ENCODE measurements at regions not wholly inside any gene's neighbourhood (a gene's known extent, or its start where the extent isn't known, plus 50 kb on each side); places are given as distances from the start of the nearest gene placed in this dataset.

DNA sequence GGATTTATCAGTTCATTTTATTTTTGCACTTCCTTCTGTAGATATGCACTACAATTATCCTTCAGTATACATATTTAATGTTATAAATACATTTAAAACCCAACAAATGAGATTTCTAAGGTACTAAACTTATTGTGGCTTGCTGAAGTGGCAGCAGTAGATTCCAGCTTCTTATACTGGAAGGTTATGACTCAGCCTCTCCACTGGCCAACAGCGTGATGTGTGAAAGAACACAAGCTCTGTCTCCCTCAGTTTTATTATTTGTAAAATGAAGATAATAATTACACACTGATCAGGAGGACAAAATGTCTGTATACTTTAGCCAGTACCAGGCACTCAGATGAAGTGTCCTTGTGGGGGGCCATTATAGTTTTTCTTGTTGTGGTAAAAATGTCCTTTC lies 1147.1 kb downstream of the CNTNAP5 start:
- Histone ChIP-seq H3K9ac (ENCODE audit: low read depth in 1 of 3, low read length in 3 of 3) (no peak overlapping the region), H3K4me1 (ENCODE audit: control insufficient read depth in 3 of 3, insufficient read depth in 3 of 3, low read length in 3 of 3) (no peaks in the 10 kb centered on the region), H3K27me3 (ENCODE audit: control insufficient read depth in 3 of 3, insufficient read depth in 3 of 3, low read length in 3 of 3) (no peaks in the 10 kb centered on the region), H3K27ac (ENCODE audit: low read depth, low read length) (no peak overlapping the region), H3K36me3 (ENCODE audit: control insufficient read depth in 3 of 3, insufficient read depth in 3 of 3, low read length in 3 of 3) (no peaks in the 10 kb centered on the region), H3K9me3 (ENCODE audit: control insufficient read depth in 3 of 3, low read length in 3 of 3) (no peaks in the 10 kb centered on the region), H3K4me3 (ENCODE audit: low read length in 3 of 3) (no peak overlapping the region)

DNA sequence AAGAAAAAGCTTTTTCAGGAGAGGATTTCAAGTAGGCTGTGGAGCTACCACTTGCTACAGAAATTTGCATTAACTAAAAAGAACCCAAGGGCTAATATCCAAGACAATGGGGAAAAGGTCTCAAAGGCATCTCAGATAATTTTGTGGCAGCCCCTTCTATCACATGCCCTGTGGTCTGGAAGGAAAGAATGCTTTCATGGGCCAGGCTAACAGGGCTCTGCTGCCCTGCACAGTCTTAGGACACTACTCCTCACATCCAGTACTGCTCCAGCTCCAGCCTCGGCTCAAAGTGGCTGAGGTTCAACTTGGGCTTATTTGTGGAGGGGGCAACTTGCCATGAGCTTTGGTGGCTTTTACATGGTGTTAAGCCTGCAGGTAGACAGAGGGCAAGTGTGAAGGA lies 1150.3 kb downstream of the CNTNAP5 start:
- H3K4me1 ChIP-seq (ENCODE audit: control insufficient read depth in 3 of 3, insufficient read depth in 3 of 3, low read length in 3 of 3): no peaks in the 10 kb centered on the region
- H3K36me3 ChIP-seq (ENCODE audit: control insufficient read depth in 3 of 3, insufficient read depth in 3 of 3, low read length in 3 of 3): no peaks in the 10 kb centered on the region
- H3K4me3 ChIP-seq (ENCODE audit: low read length in 3 of 3): no peak overlapping the region
- H3K9me3 ChIP-seq (ENCODE audit: control insufficient read depth in 3 of 3, low read length in 3 of 3): no peaks in the 10 kb centered on the region
- H3K9ac ChIP-seq (ENCODE audit: low read depth in 1 of 3, low read length in 3 of 3): no peak overlapping the region
- H3K27me3 ChIP-seq (ENCODE audit: control insufficient read depth in 3 of 3, insufficient read depth in 3 of 3, low read length in 3 of 3): no peaks in the 10 kb centered on the region
- no peak overlapping the region for H3K27ac ChIP-seq (ENCODE audit: low read depth, low read length)

DNA sequence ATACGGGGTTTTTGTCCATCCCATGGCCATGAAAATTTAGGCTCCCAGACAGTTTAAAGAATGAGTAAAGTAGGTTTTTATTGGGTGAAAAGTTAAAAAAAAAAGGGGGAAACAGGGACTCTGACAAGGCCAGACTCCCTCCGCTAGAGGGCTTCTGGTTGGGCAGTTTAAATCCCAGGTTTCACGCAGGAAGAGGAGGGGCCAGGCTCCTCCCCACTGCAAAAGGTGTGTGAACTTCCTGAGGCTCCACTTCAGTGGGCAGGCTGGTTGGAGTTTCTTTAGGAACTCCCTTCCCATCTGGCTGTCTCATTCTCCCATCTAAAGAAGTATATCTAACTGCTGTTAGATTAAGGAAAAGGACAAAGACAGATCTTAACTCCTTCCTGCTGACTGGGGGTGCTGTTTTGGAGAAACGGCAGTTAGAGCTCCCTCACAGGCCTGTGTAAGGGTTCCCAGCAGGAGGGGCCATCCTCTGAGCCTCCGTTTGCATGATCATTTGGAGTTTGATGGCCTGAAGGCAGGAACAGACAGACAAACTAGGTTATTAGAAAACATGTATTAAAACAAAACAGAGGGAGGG lies 1160.7 kb downstream of the CNTNAP5 start:
- no peaks in the 10 kb centered on the region for H3K27me3 ChIP-seq (ENCODE audit: control insufficient read depth in 3 of 3, insufficient read depth in 3 of 3, low read length in 3 of 3)
- no peaks in the 10 kb centered on the region for H3K4me1 ChIP-seq (ENCODE audit: control insufficient read depth in 3 of 3, insufficient read depth in 3 of 3, low read length in 3 of 3)
- H3K9ac ChIP-seq (ENCODE audit: low read depth in 1 of 3, low read length in 3 of 3): no peak overlapping the region
- H3K27ac ChIP-seq (ENCODE audit: low read depth, low read length): no peak overlapping the region
- H3K4me3 ChIP-seq (ENCODE audit: low read length in 3 of 3): no peak overlapping the region
- peaks cover 0 to 2% (median 0%) of the 10 kb centered on the region in 3 donors for H3K9me3 ChIP-seq (ENCODE audit: control insufficient read depth in 3 of 3, low read length in 3 of 3)
- no peaks in the 10 kb centered on the region for H3K36me3 ChIP-seq (ENCODE audit: control insufficient read depth in 3 of 3, insufficient read depth in 3 of 3, low read length in 3 of 3)

DNA sequence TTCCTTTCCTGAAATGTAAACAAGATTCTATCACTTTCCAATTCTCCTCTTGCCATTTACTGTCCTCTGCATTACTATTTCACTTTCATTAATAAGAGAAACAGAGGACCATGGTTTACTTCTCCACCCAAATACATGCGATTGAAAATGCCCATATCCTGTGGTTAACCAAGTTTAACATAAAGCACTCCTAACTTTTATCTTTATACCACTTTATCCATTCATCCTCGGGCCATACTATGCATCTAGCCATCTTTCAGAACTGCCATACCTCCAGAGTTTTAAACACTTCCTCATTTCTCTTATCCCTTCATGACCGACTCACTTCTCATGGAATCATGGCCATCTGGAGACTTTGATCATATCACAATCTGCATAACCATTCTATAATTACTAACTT lies 1182.3 kb downstream of the CNTNAP5 start:
- no peaks in the 10 kb centered on the region for H3K4me1 ChIP-seq (ENCODE audit: control insufficient read depth in 3 of 3, insufficient read depth in 3 of 3, low read length in 3 of 3)
- no peak overlapping the region for H3K9ac ChIP-seq (ENCODE audit: low read depth in 1 of 3, low read length in 3 of 3)
- peaks cover 0 to 3% (median 0%) of the 10 kb centered on the region in 3 donors for H3K9me3 ChIP-seq (ENCODE audit: control insufficient read depth in 3 of 3, low read length in 3 of 3)
- no peaks in the 10 kb centered on the region for H3K36me3 ChIP-seq (ENCODE audit: control insufficient read depth in 3 of 3, insufficient read depth in 3 of 3, low read length in 3 of 3)
- H3K27ac ChIP-seq (ENCODE audit: low read depth, low read length): no peak overlapping the region
- H3K4me3 ChIP-seq (ENCODE audit: low read length in 3 of 3): no peak overlapping the region
- H3K27me3 ChIP-seq (ENCODE audit: control insufficient read depth in 3 of 3, insufficient read depth in 3 of 3, low read length in 3 of 3): no peaks in the 10 kb centered on the region

DNA sequence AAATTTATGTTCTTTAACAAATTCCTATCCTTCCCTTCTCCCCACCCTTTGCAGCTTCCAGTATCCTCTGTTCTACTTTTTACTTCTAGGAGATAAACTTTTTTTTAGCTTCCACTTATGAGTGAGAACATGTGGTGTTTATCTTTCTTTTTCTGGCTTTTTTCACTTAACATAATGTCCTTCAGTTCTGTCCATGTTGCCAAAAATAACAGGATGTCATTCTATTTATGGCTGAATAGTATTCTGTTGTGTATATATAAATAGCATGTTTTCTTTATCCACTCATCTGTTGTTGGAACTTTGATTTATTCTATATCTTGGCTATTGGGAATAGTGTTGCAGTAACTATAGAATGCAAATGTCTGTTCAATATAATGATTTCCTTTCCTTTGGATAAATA lies 1191.2 kb downstream of the CNTNAP5 start:
- no peak overlapping the region for H3K27ac ChIP-seq (ENCODE audit: low read depth, low read length)
- no peaks in the 10 kb centered on the region for H3K4me1 ChIP-seq (ENCODE audit: control insufficient read depth in 3 of 3, insufficient read depth in 3 of 3, low read length in 3 of 3)
- H3K36me3 ChIP-seq (ENCODE audit: control insufficient read depth in 3 of 3, insufficient read depth in 3 of 3, low read length in 3 of 3): no peaks in the 10 kb centered on the region
- H3K9me3 ChIP-seq (ENCODE audit: control insufficient read depth in 3 of 3, low read length in 3 of 3): peaks cover 0 to 4% (median 4%) of the 10 kb centered on the region in 3 donors
- H3K9ac ChIP-seq (ENCODE audit: low read depth in 1 of 3, low read length in 3 of 3): no peak overlapping the region
- H3K4me3 ChIP-seq (ENCODE audit: low read length in 3 of 3): no peak overlapping the region
- no peaks in the 10 kb centered on the region for H3K27me3 ChIP-seq (ENCODE audit: control insufficient read depth in 3 of 3, insufficient read depth in 3 of 3, low read length in 3 of 3)

DNA sequence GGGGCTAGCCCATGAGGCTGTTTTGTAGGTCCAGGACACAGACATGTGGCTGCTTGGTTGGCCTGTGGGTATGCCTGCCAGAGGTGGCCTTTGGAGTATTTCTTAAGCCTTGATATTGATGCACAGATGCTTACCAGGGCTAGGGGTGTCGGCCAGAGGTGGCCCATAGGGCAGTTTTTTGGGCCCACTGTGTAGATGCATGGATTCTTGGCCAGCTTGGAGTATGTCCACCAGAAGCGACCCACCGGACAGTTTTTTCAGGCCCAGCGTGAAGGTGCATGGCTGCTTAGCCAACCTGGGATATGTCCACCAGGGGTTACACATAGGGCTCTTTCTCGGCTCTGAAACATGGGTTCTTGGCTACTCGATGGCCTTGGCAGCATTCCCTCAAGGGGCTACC lies 1199.1 kb downstream of the CNTNAP5 start:
- H3K36me3 ChIP-seq (ENCODE audit: control insufficient read depth in 3 of 3, insufficient read depth in 3 of 3, low read length in 3 of 3): no peaks in the 10 kb centered on the region
- peaks cover 0 to 4% (median 0%) of the 10 kb centered on the region in 3 donors for H3K9me3 ChIP-seq (ENCODE audit: control insufficient read depth in 3 of 3, low read length in 3 of 3)
- no peak overlapping the region for H3K9ac ChIP-seq (ENCODE audit: low read depth in 1 of 3, low read length in 3 of 3)
- H3K4me3 ChIP-seq (ENCODE audit: low read length in 3 of 3): no peak overlapping the region
- H3K27ac ChIP-seq (ENCODE audit: low read depth, low read length): no peak overlapping the region
- H3K27me3 ChIP-seq (ENCODE audit: control insufficient read depth in 3 of 3, insufficient read depth in 3 of 3, low read length in 3 of 3): no peaks in the 10 kb centered on the region
- no peaks in the 10 kb centered on the region for H3K4me1 ChIP-seq (ENCODE audit: control insufficient read depth in 3 of 3, insufficient read depth in 3 of 3, low read length in 3 of 3)

DNA sequence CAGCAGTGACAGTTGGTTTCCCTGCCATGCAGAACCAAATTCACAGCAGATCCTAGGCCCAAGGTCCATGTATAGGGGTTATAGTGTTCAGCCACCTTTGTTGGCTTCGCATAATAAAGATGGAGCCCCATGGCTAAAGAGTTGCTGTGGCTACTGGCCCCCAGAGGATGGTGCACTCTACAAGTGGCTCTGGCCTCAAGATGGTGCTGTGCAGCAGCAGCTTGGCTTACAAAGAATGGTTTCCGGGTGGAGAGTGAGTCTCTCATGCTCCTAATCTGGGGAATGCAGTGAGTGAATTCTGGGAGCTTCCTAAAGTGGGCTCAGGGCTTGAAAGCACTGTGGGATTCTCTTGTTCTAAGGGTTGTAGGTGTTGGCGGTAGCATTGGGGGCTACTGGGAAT lies 1199.7 kb downstream of the CNTNAP5 start:
- no peak overlapping the region for H3K9ac ChIP-seq (ENCODE audit: low read depth in 1 of 3, low read length in 3 of 3)
- peaks cover 0 to 4% (median 0%) of the 10 kb centered on the region in 3 donors for H3K9me3 ChIP-seq (ENCODE audit: control insufficient read depth in 3 of 3, low read length in 3 of 3)
- no peaks in the 10 kb centered on the region for H3K36me3 ChIP-seq (ENCODE audit: control insufficient read depth in 3 of 3, insufficient read depth in 3 of 3, low read length in 3 of 3)
- H3K27me3 ChIP-seq (ENCODE audit: control insufficient read depth in 3 of 3, insufficient read depth in 3 of 3, low read length in 3 of 3): no peaks in the 10 kb centered on the region
- H3K4me1 ChIP-seq (ENCODE audit: control insufficient read depth in 3 of 3, insufficient read depth in 3 of 3, low read length in 3 of 3): no peaks in the 10 kb centered on the region
- no peak overlapping the region for H3K27ac ChIP-seq (ENCODE audit: low read depth, low read length)
- no peak overlapping the region for H3K4me3 ChIP-seq (ENCODE audit: low read length in 3 of 3)

DNA sequence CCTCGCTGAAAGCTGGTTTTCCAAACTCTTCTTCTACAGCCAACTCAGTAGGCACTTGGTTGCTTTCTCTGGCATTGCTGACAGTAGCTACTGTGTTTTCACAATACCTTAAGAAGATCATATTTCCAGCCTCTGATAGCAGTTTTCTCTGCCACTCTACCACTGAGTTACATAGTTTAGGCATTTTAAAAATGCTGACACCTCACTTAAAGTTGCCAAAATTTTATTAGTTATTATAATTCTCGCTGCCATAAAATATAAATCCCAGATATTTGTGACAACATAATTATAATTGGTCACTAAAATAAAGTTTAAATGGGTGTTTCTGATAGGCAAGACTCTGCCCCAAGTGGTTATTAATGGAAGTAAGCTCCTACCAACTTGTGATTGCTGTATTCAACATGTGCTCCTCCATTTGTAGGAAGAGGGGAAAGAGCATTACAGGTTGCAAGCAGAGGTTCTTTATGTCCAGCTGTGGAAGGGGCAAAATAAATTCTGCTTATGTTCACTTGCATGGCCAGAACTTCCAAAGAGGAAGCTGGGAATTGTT lies 1202.8 kb downstream of the CNTNAP5 start:
- Histone ChIP-seq H3K36me3 (ENCODE audit: control insufficient read depth in 3 of 3, insufficient read depth in 3 of 3, low read length in 3 of 3) (no peaks in the 10 kb centered on the region), H3K27me3 (ENCODE audit: control insufficient read depth in 3 of 3, insufficient read depth in 3 of 3, low read length in 3 of 3) (no peaks in the 10 kb centered on the region), H3K9me3 (ENCODE audit: control insufficient read depth in 3 of 3, low read length in 3 of 3) (no peaks in the 10 kb centered on the region), H3K4me3 (ENCODE audit: low read length in 3 of 3) (no peak overlapping the region), H3K4me1 (ENCODE audit: control insufficient read depth in 3 of 3, insufficient read depth in 3 of 3, low read length in 3 of 3) (no peaks in the 10 kb centered on the region), H3K27ac (ENCODE audit: low read depth, low read length) (no peak overlapping the region), H3K9ac (ENCODE audit: low read depth in 1 of 3, low read length in 3 of 3) (no peak overlapping the region)

DNA sequence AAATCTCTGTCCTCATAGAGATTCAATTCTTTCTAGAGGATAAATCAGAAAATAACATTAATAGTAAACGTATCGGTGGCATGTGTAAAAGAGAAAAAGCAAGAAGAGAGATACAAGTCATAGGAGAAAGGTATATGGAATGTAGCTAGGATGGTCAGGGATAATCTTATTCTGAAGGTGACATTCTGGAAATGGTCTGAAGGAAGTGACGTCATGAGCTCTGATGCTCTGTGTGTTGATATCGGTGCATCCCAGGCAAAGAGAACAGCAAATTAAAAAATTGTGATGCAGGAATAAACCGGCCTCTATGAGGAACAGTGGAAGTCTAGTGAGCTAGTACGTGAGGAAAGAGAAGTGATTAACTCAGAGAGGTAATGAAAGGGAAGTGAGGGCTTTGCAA lies 1215.8 kb downstream of the CNTNAP5 start:
- Histone ChIP-seq H3K4me3 (ENCODE audit: low read length in 3 of 3) (no peak overlapping the region), H3K4me1 (ENCODE audit: control insufficient read depth in 3 of 3, insufficient read depth in 3 of 3, low read length in 3 of 3) (no peaks in the 10 kb centered on the region), H3K9ac (ENCODE audit: low read depth in 1 of 3, low read length in 3 of 3) (no peak overlapping the region), H3K27ac (ENCODE audit: low read depth, low read length) (no peak overlapping the region), H3K27me3 (ENCODE audit: control insufficient read depth in 3 of 3, insufficient read depth in 3 of 3, low read length in 3 of 3) (no peaks in the 10 kb centered on the region), H3K36me3 (ENCODE audit: control insufficient read depth in 3 of 3, insufficient read depth in 3 of 3, low read length in 3 of 3) (no peaks in the 10 kb centered on the region), H3K9me3 (ENCODE audit: control insufficient read depth in 3 of 3, low read length in 3 of 3) (no peaks in the 10 kb centered on the region)

DNA sequence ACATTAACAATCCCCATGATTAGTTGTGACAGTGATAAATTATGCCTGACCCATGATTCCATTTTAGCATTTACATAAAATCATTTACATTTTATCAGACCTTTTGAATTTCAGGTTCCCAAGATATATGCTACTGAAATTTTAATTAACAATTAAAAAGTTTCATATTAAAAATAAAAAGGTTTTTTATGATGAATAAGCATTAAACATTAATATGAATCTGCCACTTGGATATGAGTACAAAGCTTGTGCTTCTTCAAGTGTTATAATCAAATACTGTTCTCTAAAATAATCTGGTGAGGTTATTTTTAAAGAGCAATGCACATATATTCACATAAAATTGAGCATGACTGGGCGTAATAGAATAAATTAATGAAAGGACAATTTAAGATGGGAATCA lies 1218.0 kb downstream of the CNTNAP5 start:
- Histone ChIP-seq H3K9me3 (ENCODE audit: control insufficient read depth in 3 of 3, low read length in 3 of 3) (no peaks in the 10 kb centered on the region), H3K4me3 (ENCODE audit: low read length in 3 of 3) (no peak overlapping the region), H3K9ac (ENCODE audit: low read depth in 1 of 3, low read length in 3 of 3) (no peak overlapping the region), H3K36me3 (ENCODE audit: control insufficient read depth in 3 of 3, insufficient read depth in 3 of 3, low read length in 3 of 3) (no peaks in the 10 kb centered on the region), H3K4me1 (ENCODE audit: control insufficient read depth in 3 of 3, insufficient read depth in 3 of 3, low read length in 3 of 3) (no peaks in the 10 kb centered on the region), H3K27ac (ENCODE audit: low read depth, low read length) (no peak overlapping the region), H3K27me3 (ENCODE audit: control insufficient read depth in 3 of 3, insufficient read depth in 3 of 3, low read length in 3 of 3) (no peaks in the 10 kb centered on the region)
